Astrocyte of the spinal cord (primary cell): ENCODE measurements at regions not wholly inside any gene's neighbourhood (a gene's known extent, or its start where the extent isn't known, plus 50 kb on each side); places are given as distances from the start of the nearest gene placed in this dataset.

ENCODE experiments used
- DNase-seq: peaks from one replicate; pipeline ENCODE4 v3.0.0; 2011; ENCODE audit warnings: low read depth, low spot score
- H3K4me3 ChIP-seq: 2 replicates; pipeline ENCODE4 v1.5.1; 2011; ENCODE audit warnings: low read depth, mild to moderate bottlenecking, low read length, moderate library complexity
- CTCF ChIP-seq: IDR thresholded peaks from 2 replicates; pipeline ENCODE4 v1.5.1; 2012; ENCODE audit warnings: low read depth, mild to moderate bottlenecking, low read length, inconsistent platforms
- in situ Hi-C: cut with HindIII; loops from 2 replicates; pipeline ENCODE4 v1.10.0; 2017; ENCODE audit warnings: low sequenced_read_pairs

- DNase-seq, result no peak
- in situ Hi-C loops, result no loop called here
- no peak for TF ChIP-seq CTCF
- no peak overlapping the region for H3K4me3 ChIP-seq
Observed at GRCh38 chr2:2400286-2401038, 69.4 kb upstream of the MYT1L start.

- no peak for DNase-seq
- no peak overlapping the region for H3K4me3 ChIP-seq
- in situ Hi-C loops, result no loop called here
- TF ChIP-seq CTCF, result no peak
Observed at GRCh38 chr2:2399396-2399795, 68.3 kb upstream of the MYT1L start.

GRCh38 chr2:2392332-2392731 is 61.3 kb upstream of the MYT1L start:
- no peak overlapping the region for H3K4me3 ChIP-seq
- in situ Hi-C loops, result no loop called here
- no peak for DNase-seq
- no peak for TF ChIP-seq CTCF

- H3K4me3 ChIP-seq, result no peak overlapping the region
- in situ Hi-C loops, result no loop called here
- DNase-seq, result no peak
- no peak for TF ChIP-seq CTCF
Observed at GRCh38 chr2:2389215-2389614, 58.1 kb upstream of the MYT1L start.
